Liver (tissue), 8 donors: ENCODE measurements at regions not wholly inside any gene's neighbourhood (a gene's known extent, or its start where the extent isn't known, plus 50 kb on each side); places are given as distances from the start of the nearest gene placed in this dataset.

ENCODE experiments used
- DNase-seq: peaks from one replicate; pipeline ENCODE4 v3.0.0-alpha.2; 2017; ENCODE audit warnings: low spot score
- H3K27ac ChIP-seq, 2 donors: one replicate each; pipeline ENCODE4 v1.7.0; 2013; ENCODE audit warnings: inconsistent platforms in 2 of 2, low read length in 2 of 2, control low read depth in 1 of 2, low read depth in 1 of 2, mild to moderate bottlenecking in 1 of 2
- H3K27me3 ChIP-seq, 4 donors: one replicate each; pipeline versions ENCODE4 v1.6.1 to v1.7.0; 2013; ENCODE audit warnings: low read length in 3 of 4, inconsistent platforms in 1 of 4, mild to moderate bottlenecking in 1 of 4, moderate library complexity in 1 of 4; ENCODE audit not compliant: control insufficient read depth in 4 of 4, insufficient read depth in 4 of 4
- H3K36me3 ChIP-seq, 4 donors: one replicate each; pipeline versions ENCODE4 v1.6.1 to v1.7.0; 2013; ENCODE audit warnings: low read length in 3 of 4, mild to moderate bottlenecking in 3 of 4, low read depth in 1 of 4, moderate library complexity in 1 of 4; ENCODE audit not compliant: control insufficient read depth in 4 of 4, insufficient read depth in 3 of 4
- H3K4me1 ChIP-seq, 4 donors: one replicate each; pipeline versions ENCODE4 v1.6.1 to v1.7.0; 2013; ENCODE audit warnings: low read length in 3 of 4, mild to moderate bottlenecking in 3 of 4, moderate library complexity in 1 of 4; ENCODE audit not compliant: control insufficient read depth in 4 of 4, insufficient read depth in 4 of 4
- H3K4me3 ChIP-seq, 3 donors: one replicate each; pipeline versions ENCODE4 v1.6.1 to v1.7.0; 2013; ENCODE audit warnings: low read length in 3 of 3, control low read depth in 1 of 3, low read depth in 1 of 3, mild to moderate bottlenecking in 1 of 3
- H3K9ac ChIP-seq, 2 donors: one replicate each; pipeline ENCODE4 v1.7.0; 2013; ENCODE audit warnings: low read length in 2 of 2, mild to moderate bottlenecking in 2 of 2, moderate library complexity in 2 of 2, control low read depth in 1 of 2, low read depth in 1 of 2
- H3K9me3 ChIP-seq, 4 donors: one replicate each; pipeline versions ENCODE4 v1.6.1 to v1.7.0; 2013; ENCODE audit warnings: low read length in 3 of 4; ENCODE audit not compliant: control insufficient read depth in 4 of 4
- ATF3 ChIP-seq: IDR thresholded peaks from 2 replicates; pipeline ENCODE4 v1.6.1; 2016; ENCODE audit warnings: antibody characterized with exemption
- CTCF ChIP-seq: fragments of 150-350 bp; IDR thresholded peaks from 2 replicates; pipeline ENCODE4 v1.5.1; 2017; ENCODE audit warnings: improper control_type of control experiment, low read depth, low read length; ENCODE audit not compliant: missing input control
- EGR1 ChIP-seq, 2 donors: IDR thresholded peaks; 2 replicates each; pipeline ENCODE4 v1.6.1; 2016 to 2018; ENCODE audit warnings: antibody characterized with exemption in 2 of 2, low read depth in 2 of 2
- FOXA1 ChIP-seq: IDR thresholded peaks from 2 replicates; pipeline ENCODE4 v1.6.1; 2016; ENCODE audit warnings: antibody characterized with exemption
- FOXA2 ChIP-seq: IDR thresholded peaks from 2 replicates; pipeline ENCODE4 v1.6.1; 2016; ENCODE audit warnings: antibody characterized with exemption
- HNF4A ChIP-seq, 2 donors: conservative IDR thresholded peaks; 2 replicates each; pipeline ENCODE4 v1.6.1; 2016; ENCODE audit warnings: antibody characterized with exemption in 2 of 2, mild to moderate bottlenecking in 2 of 2
- HNF4G ChIP-seq: IDR thresholded peaks from 2 replicates; pipeline ENCODE4 v1.6.1; 2016; ENCODE audit warnings: antibody characterized with exemption
- NR2F2 ChIP-seq: IDR thresholded peaks from 2 replicates; pipeline ENCODE4 v1.6.1; 2016; ENCODE audit warnings: antibody characterized with exemption
- RAD21 ChIP-seq, 2 donors: IDR thresholded peaks; 2 replicates each; pipeline ENCODE4 v1.6.1; 2016; ENCODE audit warnings: antibody characterized with exemption in 2 of 2, mild to moderate bottlenecking in 2 of 2
- SP1 ChIP-seq: IDR thresholded peaks from 2 replicates; pipeline ENCODE4 v1.6.1; 2018; ENCODE audit warnings: antibody characterized with exemption, mild to moderate bottlenecking
- YY1 ChIP-seq: IDR thresholded peaks from 2 replicates; pipeline ENCODE4 v1.6.1; 2016; ENCODE audit warnings: antibody characterized with exemption, mild to moderate bottlenecking
- WGBS: extraction: QIAGEN DNeasy Blood & Tissue Kit; methylation state at CpG from one replicate; pipeline ENCODE4 v1.1.7; 2013; 5-methylcytosine and 5-hydroxymethylcytosine counted together
- TF ChIP-seq, protein P1 (sequence below): IDR thresholded peaks from 2 replicates; pipeline ENCODE4 v1.6.1; 2016; ENCODE audit warnings: antibody characterized with exemption, mild to moderate bottlenecking
- TF ChIP-seq, protein P2 (sequence below): IDR thresholded peaks from 2 replicates; pipeline ENCODE4 v1.6.1; 2016; ENCODE audit warnings: antibody characterized with exemption
- donor health status: healthy.
- donor health status: healthy.
- donor health status: healthy.
- donor health status: healthy.
- donor health status: healthy.

- TF ChIP-seq, protein P1, sequence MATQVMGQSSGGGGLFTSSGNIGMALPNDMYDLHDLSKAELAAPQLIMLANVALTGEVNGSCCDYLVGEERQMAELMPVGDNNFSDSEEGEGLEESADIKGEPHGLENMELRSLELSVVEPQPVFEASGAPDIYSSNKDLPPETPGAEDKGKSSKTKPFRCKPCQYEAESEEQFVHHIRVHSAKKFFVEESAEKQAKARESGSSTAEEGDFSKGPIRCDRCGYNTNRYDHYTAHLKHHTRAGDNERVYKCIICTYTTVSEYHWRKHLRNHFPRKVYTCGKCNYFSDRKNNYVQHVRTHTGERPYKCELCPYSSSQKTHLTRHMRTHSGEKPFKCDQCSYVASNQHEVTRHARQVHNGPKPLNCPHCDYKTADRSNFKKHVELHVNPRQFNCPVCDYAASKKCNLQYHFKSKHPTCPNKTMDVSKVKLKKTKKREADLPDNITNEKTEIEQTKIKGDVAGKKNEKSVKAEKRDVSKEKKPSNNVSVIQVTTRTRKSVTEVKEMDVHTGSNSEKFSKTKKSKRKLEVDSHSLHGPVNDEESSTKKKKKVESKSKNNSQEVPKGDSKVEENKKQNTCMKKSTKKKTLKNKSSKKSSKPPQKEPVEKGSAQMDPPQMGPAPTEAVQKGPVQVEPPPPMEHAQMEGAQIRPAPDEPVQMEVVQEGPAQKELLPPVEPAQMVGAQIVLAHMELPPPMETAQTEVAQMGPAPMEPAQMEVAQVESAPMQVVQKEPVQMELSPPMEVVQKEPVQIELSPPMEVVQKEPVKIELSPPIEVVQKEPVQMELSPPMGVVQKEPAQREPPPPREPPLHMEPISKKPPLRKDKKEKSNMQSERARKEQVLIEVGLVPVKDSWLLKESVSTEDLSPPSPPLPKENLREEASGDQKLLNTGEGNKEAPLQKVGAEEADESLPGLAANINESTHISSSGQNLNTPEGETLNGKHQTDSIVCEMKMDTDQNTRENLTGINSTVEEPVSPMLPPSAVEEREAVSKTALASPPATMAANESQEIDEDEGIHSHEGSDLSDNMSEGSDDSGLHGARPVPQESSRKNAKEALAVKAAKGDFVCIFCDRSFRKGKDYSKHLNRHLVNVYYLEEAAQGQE, result no peak
- TF ChIP-seq SP1, result no peak
Observed at GRCh38 chr1:67528141-67528540, 97.9 kb upstream of the SERBP1 start (continued).

GRCh38 chr1:67530071-67530470 lies 99.9 kb upstream of the SERBP1 start:
- TF ChIP-seq RAD21 (IDR thresholded peaks at IDR 0.05) (no peak), YY1 (no peak), HNF4A (conservative IDR thresholded peaks at IDR 0.05) (no peak), SP1 (no peak), FOXA2 (no peak), HNF4G (no peak), CTCF (no peak), ATF3 (no peak), FOXA1 (no peak), EGR1 (IDR thresholded peaks at IDR 0.05; ENCODE audit: low read depth in 2 of 2) (no peak)
- TF ChIP-seq, protein P2, sequence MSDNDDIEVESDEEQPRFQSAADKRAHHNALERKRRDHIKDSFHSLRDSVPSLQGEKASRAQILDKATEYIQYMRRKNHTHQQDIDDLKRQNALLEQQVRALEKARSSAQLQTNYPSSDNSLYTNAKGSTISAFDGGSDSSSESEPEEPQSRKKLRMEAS, result no peak
- Histone ChIP-seq H3K4me1 (peaks cover 5 to 43% (median 28%) of the 10 kb centered on the region in 4 donors), H3K4me3 (no peak overlapping the region), H3K9ac (no peak overlapping the region), H3K27ac (peak overlapping the region in 1 of 2 donors; percentile 91), H3K27me3 (no peaks in the 10 kb centered on the region), H3K36me3 (no peaks in the 10 kb centered on the region), H3K9me3 (no peaks in the 10 kb centered on the region)
- no peak for DNase-seq

DNA sequence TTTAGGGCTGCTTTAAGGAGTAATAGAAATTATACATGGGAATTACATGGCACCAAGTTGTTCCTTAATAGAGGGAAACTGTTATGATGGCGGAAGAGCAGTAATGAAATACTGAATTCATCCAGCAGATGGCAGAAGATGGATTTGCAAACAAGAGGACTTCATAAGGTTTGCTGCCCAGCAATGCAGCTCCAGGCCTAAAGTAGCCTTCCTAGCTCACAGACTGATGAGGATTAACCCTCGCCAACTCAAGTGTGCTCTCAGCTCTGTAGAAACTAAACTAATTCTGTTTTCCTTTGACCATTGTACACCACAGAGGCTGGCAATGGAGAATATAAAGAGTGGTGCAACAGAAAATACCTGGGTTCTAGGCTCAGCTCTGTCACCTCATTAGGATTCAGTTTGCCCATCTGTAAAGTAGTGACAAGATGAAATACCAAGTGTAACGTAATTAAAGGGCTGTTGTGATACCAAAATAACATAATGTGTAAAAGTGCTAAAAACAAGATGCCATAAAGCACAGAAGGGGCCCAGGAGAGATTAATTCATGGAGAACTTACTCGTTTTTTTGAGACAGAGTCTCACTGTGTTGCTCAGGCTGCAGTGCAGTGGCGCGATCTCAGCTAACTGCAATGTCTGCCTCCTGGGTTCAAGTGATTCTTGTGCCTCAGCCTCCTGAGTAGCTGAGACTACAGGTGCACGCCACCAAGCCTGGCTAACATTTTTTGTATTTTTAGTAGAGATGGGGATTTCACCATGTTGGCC lies 102.4 kb upstream of the SERBP1 start:
- WGBS, result 69% methylated on average over 7 of the region's 7 CpGs
- H3K36me3 ChIP-seq, result no peaks in the 10 kb centered on the region
- no peak overlapping the region for H3K9ac ChIP-seq
- no peak for DNase-seq
- H3K27me3 ChIP-seq, result no peaks in the 10 kb centered on the region
- peaks cover 5 to 50% (median 39%) of the 10 kb centered on the region in 4 donors for H3K4me1 ChIP-seq
- no peaks in the 10 kb centered on the region for H3K9me3 ChIP-seq
- no peak overlapping the region for H3K4me3 ChIP-seq
- H3K27ac ChIP-seq, result peak overlapping the region; percentile 69 to 91
- peak; percentile 33 for TF ChIP-seq SP1
- TF ChIP-seq RAD21 (IDR thresholded peaks at IDR 0.05), result peak; percentile 87 to 92
- TF ChIP-seq EGR1 (IDR thresholded peaks at IDR 0.05; ENCODE audit: low read depth in 2 of 2), result no peak
- no peak for TF ChIP-seq ATF3
- peak; percentile 14 for TF ChIP-seq NR2F2
- TF ChIP-seq CTCF, result peak; percentile 75
